ENCODE measurements at regions not wholly inside any gene's neighbourhood (a gene's known extent, or its start where the extent isn't known, plus 50 kb on each side); places are given as distances from the start of the nearest gene placed in this dataset.

- intact Hi-C loops (cut with micrococcal nuclease): no loop called here
Measured at GRCh38 chr2:137823196-137823595, 141.1 kb upstream of the HNMT start.

- intact Hi-C loops (cut with micrococcal nuclease): no loop called here
Measured at GRCh38 chr2:137824501-137824900, 139.8 kb upstream of the HNMT start.

- intact Hi-C loops (cut with micrococcal nuclease): no loop called here
Measured at GRCh38 chr2:137826373-137827372, 137.6 kb upstream of the HNMT start.

- intact Hi-C loops (cut with micrococcal nuclease): no loop called here
Measured at GRCh38 chr2:137828624-137829023, 135.6 kb upstream of the HNMT start.

GRCh38 chr2:137829251-137829650 is 135.0 kb upstream of the HNMT start:
- intact Hi-C loops (cut with micrococcal nuclease): no loop called here

- intact Hi-C loops (cut with micrococcal nuclease): no loop called here
Measured at GRCh38 chr2:137834760-137835379, 129.4 kb upstream of the HNMT start.

GRCh38 chr2:137836671-137837070 is 127.6 kb upstream of the HNMT start:
- intact Hi-C loops (cut with micrococcal nuclease): no loop called here

- intact Hi-C loops (cut with micrococcal nuclease): loop anchor here (1.0 kb wide), 2 partner anchors 371 to 1415 kb away; no protein-coding TSS in a partner anchor
Measured at GRCh38 chr2:137837830-137838229, 126.4 kb upstream of the HNMT start.

- intact Hi-C loops (cut with micrococcal nuclease): loop anchor here (1.0 kb wide), 2 partner anchors 371 to 1415 kb away; no protein-coding TSS in a partner anchor
Measured at GRCh38 chr2:137838255-137839092, 125.8 kb upstream of the HNMT start.

- intact Hi-C loops (cut with micrococcal nuclease): no loop called here
Measured at GRCh38 chr2:137842430-137842829, 121.8 kb upstream of the HNMT start.

GRCh38 chr2:137842952-137843351 is 121.3 kb upstream of the HNMT start:
- intact Hi-C loops (cut with micrococcal nuclease): no loop called here

- intact Hi-C loops (cut with micrococcal nuclease): no loop called here
Measured at GRCh38 chr2:137845422-137845821, 118.9 kb upstream of the HNMT start.

- intact Hi-C loops (cut with micrococcal nuclease): no loop called here
Measured at GRCh38 chr2:137846993-137847392, 117.3 kb upstream of the HNMT start.

GRCh38 chr2:137847443-137847842 is 116.8 kb upstream of the HNMT start:
- intact Hi-C loops (cut with micrococcal nuclease): no loop called here

- intact Hi-C loops (cut with micrococcal nuclease): no loop called here
Measured at GRCh38 chr2:137857881-137858280, 106.4 kb upstream of the HNMT start.

- intact Hi-C loops (cut with micrococcal nuclease): no loop called here
Measured at GRCh38 chr2:137862651-137863050, 101.6 kb upstream of the HNMT start.

GRCh38 chr2:137865954-137866540 is 98.2 kb upstream of the HNMT start:
- intact Hi-C loops (cut with micrococcal nuclease): loop anchor here (1.0 kb wide), 1 partner anchor 921 kb away; no protein-coding TSS in a partner anchor

- intact Hi-C loops (cut with micrococcal nuclease): no loop called here
Measured at GRCh38 chr2:137870682-137871081, 93.6 kb upstream of the HNMT start.

GRCh38 chr2:137872577-137872976 is 91.7 kb upstream of the HNMT start:
- intact Hi-C loops (cut with micrococcal nuclease): no loop called here

- intact Hi-C loops (cut with micrococcal nuclease): no loop called here
Measured at GRCh38 chr2:137873536-137874244, 90.6 kb upstream of the HNMT start.
